WTC11 (cell line): ENCODE measurements at regions not wholly inside any gene's neighbourhood (a gene's known extent, or its start where the extent isn't known, plus 50 kb on each side); places are given as distances from the start of the nearest gene placed in this dataset.

Experiments
- ATAC-seq: fragments of 200-7000 bp; cut with Tn5 transposase; 2 replicates; pipeline ENCODE4 v1.10.0; 2021; ENCODE audit warnings: mild to moderate bottlenecking, moderate library complexity
- CTCF ChIA-PET: fragments of 300-600 bp; sonication (Branson Sonifier 250); formaldehyde crosslinking; loops from one replicate; lab custom pipeline; 2021; ENCODE audit warnings: antibody characterized with exemption; lab: Charles Lee
- POLR2A ChIA-PET: fragments of 350-600 bp; sonication (Branson Sonifier 250); formaldehyde crosslinking; loops from one replicate; lab custom pipeline; 2021; ENCODE audit warnings: antibody characterized with exemption; lab: Charles Lee
- DNase-seq: peaks from one replicate; pipeline ENCODE4 v3.0.0; 2021; ENCODE audit warnings: low spot score
- H3K27ac Mint-ChIP-seq: 2 replicates; pipeline ENCODE4 v1.8.0; 2021; ENCODE audit warnings: mixed read lengths
- H3K27me3 Mint-ChIP-seq: 2 replicates; pipeline ENCODE4 v1.8.0; 2021; ENCODE audit warnings: low read depth, mild to moderate bottlenecking, moderate library complexity, mixed read lengths
- H3K36me3 Mint-ChIP-seq: 2 replicates; pipeline ENCODE4 v1.8.0; 2021; ENCODE audit warnings: mixed read lengths
- H3K4me1 Mint-ChIP-seq: 2 replicates; pipeline ENCODE4 v1.8.0; 2022; ENCODE audit warnings: mixed read lengths
- H3K4me3 Mint-ChIP-seq: 2 replicates; pipeline ENCODE4 v1.8.0; 2021; ENCODE audit warnings: mild to moderate bottlenecking, moderate library complexity, mixed read lengths
- H3K9me3 Mint-ChIP-seq: 2 replicates; pipeline ENCODE4 v1.8.0; 2021; ENCODE audit warnings: mixed read lengths
- AFF4 ChIP-seq: sonication (generic); formaldehyde crosslinking; IDR thresholded peaks from 2 replicates; pipeline ENCODE4 v1.8.1; 2023; ENCODE audit warnings: mild to moderate bottlenecking, missing genetic modification reagents, borderline replicate concordance
- CBFB ChIP-seq: sonication (generic); formaldehyde crosslinking; IDR thresholded peaks from 2 replicates; pipeline ENCODE4 v1.8.1; 2022; ENCODE audit warnings: mild to moderate bottlenecking, low read depth, missing genetic modification reagents
- CREM ChIP-seq: sonication (generic); formaldehyde crosslinking; IDR thresholded peaks from 2 replicates; pipeline ENCODE4 v1.8.1; 2022; ENCODE audit warnings: mild to moderate bottlenecking, missing genetic modification reagents, moderate library complexity
- ELF4 ChIP-seq: sonication (generic); formaldehyde crosslinking; IDR thresholded peaks from 2 replicates; pipeline ENCODE4 v1.8.1; 2022; ENCODE audit warnings: low read depth, mild to moderate bottlenecking, moderate library complexity, missing genetic modification reagents
- KAT7 ChIP-seq: sonication (generic); formaldehyde crosslinking; IDR thresholded peaks from 2 replicates; pipeline ENCODE4 v1.8.1; 2023; ENCODE audit warnings: missing genetic modification reagents, mild to moderate bottlenecking, borderline replicate concordance
- MAX ChIP-seq: sonication (generic); formaldehyde crosslinking; IDR thresholded peaks from 2 replicates; pipeline ENCODE4 v1.8.0; 2022; ENCODE audit warnings: mild to moderate bottlenecking, missing genetic modification reagents
- MXD4 ChIP-seq: fragments of 250-450 bp; sonication (Bioruptor Pico); IDR thresholded peaks from 2 replicates; pipeline ENCODE4 v1.8.0; 2021; ENCODE audit warnings: mild to moderate bottlenecking, moderate library complexity, borderline replicate concordance
- NFATC4 ChIP-seq: fragments of 250-450 bp; sonication (Bioruptor Pico); IDR thresholded peaks from 2 replicates; pipeline ENCODE4 v1.9.0; 2021; ENCODE audit warnings: mild to moderate bottlenecking
- PRRX2 ChIP-seq: fragments of 250-450 bp; sonication (Bioruptor Pico); IDR thresholded peaks from 2 replicates; pipeline ENCODE4 v1.8.0; 2021; ENCODE audit warnings: mild to moderate bottlenecking
- SMAD4 ChIP-seq: sonication (generic); formaldehyde crosslinking; IDR thresholded peaks from 2 replicates; pipeline ENCODE4 v1.8.0; 2022; ENCODE audit warnings: mild to moderate bottlenecking, missing genetic modification reagents
- SOX15 ChIP-seq: fragments of 250-450 bp; sonication (Bioruptor Pico); IDR thresholded peaks from 2 replicates; pipeline ENCODE4 v1.9.0; 2021; ENCODE audit warnings: mild to moderate bottlenecking
- TEAD1 ChIP-seq: sonication (generic); formaldehyde crosslinking; IDR thresholded peaks from 2 replicates; pipeline ENCODE4 v1.8.0; 2022; ENCODE audit warnings: mild to moderate bottlenecking, missing genetic modification reagents
- TEAD4 ChIP-seq: sonication (generic); formaldehyde crosslinking; IDR thresholded peaks from 2 replicates; pipeline ENCODE4 v1.8.0; 2022; ENCODE audit warnings: mild to moderate bottlenecking, missing genetic modification reagents
- ZMAT4 ChIP-seq: fragments of 250-450 bp; sonication (Bioruptor Pico); IDR thresholded peaks from 2 replicates; pipeline ENCODE4 v1.9.0; 2021; ENCODE audit warnings: mild to moderate bottlenecking
- ZNF138 ChIP-seq: sonication (generic); formaldehyde crosslinking; conservative IDR thresholded peaks from 2 replicates; pipeline ENCODE4 v1.8.1; 2022; ENCODE audit warnings: mild to moderate bottlenecking, moderate library complexity, missing genetic modification reagents
- ZNF219 ChIP-seq: sonication (generic); formaldehyde crosslinking; IDR thresholded peaks from 2 replicates; pipeline ENCODE4 v1.8.0; 2023; ENCODE audit warnings: missing genetic modification reagents, mild to moderate bottlenecking, borderline replicate concordance
- ZNF317 ChIP-seq: sonication (generic); formaldehyde crosslinking; IDR thresholded peaks from 2 replicates; pipeline ENCODE4 v1.8.1; 2023; ENCODE audit warnings: low read depth, mild to moderate bottlenecking, moderate library complexity, missing genetic modification reagents, borderline replicate concordance
- ZNF423 ChIP-seq: fragments of 250-450 bp; sonication (Bioruptor Pico); IDR thresholded peaks from 2 replicates; pipeline ENCODE4 v2.1.2; 2022; ENCODE audit warnings: mild to moderate bottlenecking, moderate library complexity
- TF ChIP-seq, protein P1 (sequence below): sonication (generic); formaldehyde crosslinking; conservative IDR thresholded peaks from 2 replicates; pipeline ENCODE4 v1.8.1; 2023; ENCODE audit warnings: mild to moderate bottlenecking, low read depth, missing genetic modification reagents, moderate library complexity
- TF ChIP-seq, protein P2 (sequence below): sonication (generic); formaldehyde crosslinking; IDR thresholded peaks from 2 replicates; pipeline ENCODE4 v1.8.0; 2023; ENCODE audit warnings: missing genetic modification reagents
- TF ChIP-seq, protein P3 (sequence below): sonication (generic); formaldehyde crosslinking; IDR thresholded peaks from 2 replicates; pipeline ENCODE4 v1.8.1; 2022; ENCODE audit warnings: missing genetic modification reagents, borderline replicate concordance
- TF ChIP-seq, protein P4 (sequence below): sonication (generic); formaldehyde crosslinking; IDR thresholded peaks from 2 replicates; pipeline ENCODE4 v1.8.1; 2023; ENCODE audit warnings: mild to moderate bottlenecking, missing genetic modification reagents

DNA sequence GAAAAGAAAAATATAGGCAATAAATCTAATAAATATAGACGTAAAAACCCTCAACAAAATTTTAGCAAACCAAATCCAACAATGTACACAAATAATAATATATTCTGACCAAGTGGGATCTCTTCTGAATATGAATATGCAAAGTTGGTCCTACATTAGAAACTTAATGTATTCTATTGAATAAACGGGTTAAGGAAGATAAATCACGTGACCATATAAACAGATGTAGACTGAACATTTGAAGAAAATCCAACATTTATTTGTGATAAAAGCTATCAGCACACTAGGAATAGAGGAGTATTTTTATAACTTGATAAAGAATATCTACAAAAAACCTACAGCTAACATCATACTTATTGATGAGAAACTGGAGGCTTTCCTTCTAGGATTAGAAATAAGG lies 502.8 kb upstream of the KIF2B start:
- H3K4me3 Mint-ChIP-seq = no peak overlapping the region
- ATAC-seq (no peak), DNase-seq (no peak)
- POLR2A ChIA-PET = no interaction called here
- peaks cover 62% of the 10 kb centered on the region for H3K9me3 Mint-ChIP-seq
- H3K27ac Mint-ChIP-seq = no peak overlapping the region
- H3K36me3 Mint-ChIP-seq = peaks cover 23% of the 10 kb centered on the region
- no peaks in the 10 kb centered on the region for H3K27me3 Mint-ChIP-seq
- CTCF ChIA-PET = no interaction called here
- TF ChIP-seq SMAD4 (CRISPR knock-in tag) (no peak), ZNF219 (CRISPR knock-in tag) (no peak), CREM (CRISPR knock-in tag) (no peak), TEAD4 (CRISPR knock-in tag) (no peak), MXD4 (CRISPR knock-in tag) (no peak), ELF4 (CRISPR knock-in tag) (no peak), NFATC4 (CRISPR knock-in tag) (no peak), KAT7 (CRISPR knock-in tag) (no peak), SOX15 (CRISPR knock-in tag) (no peak), ZMAT4 (no peak)
- TF ChIP-seq, protein P1, sequence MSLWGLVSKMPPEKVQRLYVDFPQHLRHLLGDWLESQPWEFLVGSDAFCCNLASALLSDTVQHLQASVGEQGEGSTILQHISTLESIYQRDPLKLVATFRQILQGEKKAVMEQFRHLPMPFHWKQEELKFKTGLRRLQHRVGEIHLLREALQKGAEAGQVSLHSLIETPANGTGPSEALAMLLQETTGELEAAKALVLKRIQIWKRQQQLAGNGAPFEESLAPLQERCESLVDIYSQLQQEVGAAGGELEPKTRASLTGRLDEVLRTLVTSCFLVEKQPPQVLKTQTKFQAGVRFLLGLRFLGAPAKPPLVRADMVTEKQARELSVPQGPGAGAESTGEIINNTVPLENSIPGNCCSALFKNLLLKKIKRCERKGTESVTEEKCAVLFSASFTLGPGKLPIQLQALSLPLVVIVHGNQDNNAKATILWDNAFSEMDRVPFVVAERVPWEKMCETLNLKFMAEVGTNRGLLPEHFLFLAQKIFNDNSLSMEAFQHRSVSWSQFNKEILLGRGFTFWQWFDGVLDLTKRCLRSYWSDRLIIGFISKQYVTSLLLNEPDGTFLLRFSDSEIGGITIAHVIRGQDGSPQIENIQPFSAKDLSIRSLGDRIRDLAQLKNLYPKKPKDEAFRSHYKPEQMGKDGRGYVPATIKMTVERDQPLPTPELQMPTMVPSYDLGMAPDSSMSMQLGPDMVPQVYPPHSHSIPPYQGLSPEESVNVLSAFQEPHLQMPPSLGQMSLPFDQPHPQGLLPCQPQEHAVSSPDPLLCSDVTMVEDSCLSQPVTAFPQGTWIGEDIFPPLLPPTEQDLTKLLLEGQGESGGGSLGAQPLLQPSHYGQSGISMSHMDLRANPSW (CRISPR knock-in tag) = no peak
- TF ChIP-seq, protein P2, sequence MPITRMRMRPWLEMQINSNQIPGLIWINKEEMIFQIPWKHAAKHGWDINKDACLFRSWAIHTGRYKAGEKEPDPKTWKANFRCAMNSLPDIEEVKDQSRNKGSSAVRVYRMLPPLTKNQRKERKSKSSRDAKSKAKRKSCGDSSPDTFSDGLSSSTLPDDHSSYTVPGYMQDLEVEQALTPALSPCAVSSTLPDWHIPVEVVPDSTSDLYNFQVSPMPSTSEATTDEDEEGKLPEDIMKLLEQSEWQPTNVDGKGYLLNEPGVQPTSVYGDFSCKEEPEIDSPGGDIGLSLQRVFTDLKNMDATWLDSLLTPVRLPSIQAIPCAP = no peak
- TF ChIP-seq, all 79 proteins: peak for 0
- H3K4me1 Mint-ChIP-seq = no peaks in the 10 kb centered on the region

- peaks cover 18% of the 10 kb centered on the region for H3K36me3 Mint-ChIP-seq
- ATAC-seq = no peak
- POLR2A ChIA-PET = no interaction called here
- CTCF ChIA-PET = no interaction called here
- H3K9me3 Mint-ChIP-seq = peaks cover 50% of the 10 kb centered on the region
- H3K27ac Mint-ChIP-seq = no peak overlapping the region
- no peaks in the 10 kb centered on the region for H3K27me3 Mint-ChIP-seq
- no peak for TF ChIP-seq NFATC4 (CRISPR knock-in tag)
- TF ChIP-seq ZNF219 (CRISPR knock-in tag) = no peak
- TF ChIP-seq KAT7 (CRISPR knock-in tag) = no peak
- no peak for TF ChIP-seq CBFB (CRISPR knock-in tag)
- TF ChIP-seq ZNF138 (CRISPR knock-in tag) = no peak
- peak; percentile 95 for TF ChIP-seq ZNF317
- TF ChIP-seq ZNF423 = no peak
- TF ChIP-seq, protein P3, sequence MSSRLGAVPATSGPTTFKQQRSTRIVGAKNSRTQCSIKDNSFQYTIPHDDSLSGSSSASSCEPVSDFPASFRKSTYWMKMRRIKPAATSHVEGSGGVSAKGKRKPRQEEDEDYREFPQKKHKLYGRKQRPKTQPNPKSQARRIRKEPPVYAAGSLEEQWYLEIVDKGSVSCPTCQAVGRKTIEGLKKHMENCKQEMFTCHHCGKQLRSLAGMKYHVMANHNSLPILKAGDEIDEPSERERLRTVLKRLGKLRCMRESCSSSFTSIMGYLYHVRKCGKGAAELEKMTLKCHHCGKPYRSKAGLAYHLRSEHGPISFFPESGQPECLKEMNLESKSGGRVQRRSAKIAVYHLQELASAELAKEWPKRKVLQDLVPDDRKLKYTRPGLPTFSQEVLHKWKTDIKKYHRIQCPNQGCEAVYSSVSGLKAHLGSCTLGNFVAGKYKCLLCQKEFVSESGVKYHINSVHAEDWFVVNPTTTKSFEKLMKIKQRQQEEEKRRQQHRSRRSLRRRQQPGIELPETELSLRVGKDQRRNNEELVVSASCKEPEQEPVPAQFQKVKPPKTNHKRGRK (CRISPR knock-in tag) = no peak
- H3K4me3 Mint-ChIP-seq = no peak overlapping the region
- H3K4me1 Mint-ChIP-seq = 0 out of 2 replicates have a peak, but pooled peaks cover 3% of the 10 kb centered on the region
- no peak for DNase-seq
These were observed 505.7 kb upstream of the KIF2B start for GRCh38 chr17:53316988-53317387.

- Mint-ChIP-seq H3K4me3 (no peak overlapping the region), H3K36me3 (peaks cover 18% of the 10 kb centered on the region), H3K27ac (no peak overlapping the region), H3K4me1 (0 out of 2 replicates have a peak, but pooled peaks cover 3% of the 10 kb centered on the region), H3K9me3 (peaks cover 49% of the 10 kb centered on the region), H3K27me3 (no peaks in the 10 kb centered on the region)
- ATAC-seq (no peak), DNase-seq (no peak)
- ChIA-PET POLR2A (no interaction called here), CTCF (no interaction called here)
- TF ChIP-seq TEAD1 (CRISPR knock-in tag) = no peak
- TF ChIP-seq ZMAT4 = no peak
- TF ChIP-seq, protein P4, sequence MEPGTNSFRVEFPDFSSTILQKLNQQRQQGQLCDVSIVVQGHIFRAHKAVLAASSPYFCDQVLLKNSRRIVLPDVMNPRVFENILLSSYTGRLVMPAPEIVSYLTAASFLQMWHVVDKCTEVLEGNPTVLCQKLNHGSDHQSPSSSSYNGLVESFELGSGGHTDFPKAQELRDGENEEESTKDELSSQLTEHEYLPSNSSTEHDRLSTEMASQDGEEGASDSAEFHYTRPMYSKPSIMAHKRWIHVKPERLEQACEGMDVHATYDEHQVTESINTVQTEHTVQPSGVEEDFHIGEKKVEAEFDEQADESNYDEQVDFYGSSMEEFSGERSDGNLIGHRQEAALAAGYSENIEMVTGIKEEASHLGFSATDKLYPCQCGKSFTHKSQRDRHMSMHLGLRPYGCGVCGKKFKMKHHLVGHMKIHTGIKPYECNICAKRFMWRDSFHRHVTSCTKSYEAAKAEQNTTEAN (CRISPR knock-in tag) = no peak
- no peak for TF ChIP-seq CREM (CRISPR knock-in tag)
- no peak for TF ChIP-seq PRRX2 (CRISPR knock-in tag)
- TF ChIP-seq AFF4 (CRISPR knock-in tag) = no peak
- no peak for TF ChIP-seq MAX (CRISPR knock-in tag)
- no peak for TF ChIP-seq ELF4 (CRISPR knock-in tag)
These were observed 506.7 kb upstream of the KIF2B start for GRCh38 chr17:53316073-53316472.
